Limb (tissue), 2 donors: ENCODE measurements at regions not wholly inside any gene's neighbourhood (a gene's known extent, or its start where the extent isn't known, plus 50 kb on each side); places are given as distances from the start of the nearest gene placed in this dataset.
"Not testable (repeated sequence)": the region's sequence is repeated elsewhere in the genome, so short reads cannot be mapped to it uniquely, and the experiment has no call there.

Source experiments
- DNase-seq, 2 donors: peaks; one replicate each; pipeline ENCODE4 v3.0.0-alpha.2; 2016; ENCODE audit errors: extremely low spot score in 2 of 2

DNA sequence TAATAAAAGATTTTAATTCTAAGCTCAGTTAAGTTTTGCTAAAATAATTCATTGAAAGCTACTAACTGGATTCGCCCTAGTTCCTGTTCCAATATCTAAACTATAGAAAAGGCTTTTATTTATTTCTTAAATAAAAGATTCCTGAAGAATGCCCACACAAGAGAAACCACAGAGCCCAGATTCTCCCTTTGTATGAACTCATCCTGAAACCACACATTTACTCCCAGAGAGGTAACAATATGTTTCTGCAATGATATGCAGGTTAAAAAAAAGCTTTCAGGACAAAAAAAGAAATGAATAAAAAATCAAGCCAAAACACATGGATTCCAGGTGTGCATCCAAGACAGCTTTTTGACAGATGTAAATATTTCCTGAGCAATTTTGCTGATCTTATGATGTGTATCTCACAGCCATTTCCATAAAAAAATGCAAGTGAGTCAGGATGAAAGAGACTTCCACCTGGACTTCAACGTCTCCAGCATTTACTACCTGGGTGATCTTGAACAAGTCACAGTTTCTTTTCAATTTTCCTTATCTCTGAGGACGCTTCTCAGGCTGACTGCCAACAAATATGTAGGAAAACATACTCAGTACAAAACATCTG, 234.4 kb upstream of the FAT1 start:
- no peak for DNase-seq

DNA sequence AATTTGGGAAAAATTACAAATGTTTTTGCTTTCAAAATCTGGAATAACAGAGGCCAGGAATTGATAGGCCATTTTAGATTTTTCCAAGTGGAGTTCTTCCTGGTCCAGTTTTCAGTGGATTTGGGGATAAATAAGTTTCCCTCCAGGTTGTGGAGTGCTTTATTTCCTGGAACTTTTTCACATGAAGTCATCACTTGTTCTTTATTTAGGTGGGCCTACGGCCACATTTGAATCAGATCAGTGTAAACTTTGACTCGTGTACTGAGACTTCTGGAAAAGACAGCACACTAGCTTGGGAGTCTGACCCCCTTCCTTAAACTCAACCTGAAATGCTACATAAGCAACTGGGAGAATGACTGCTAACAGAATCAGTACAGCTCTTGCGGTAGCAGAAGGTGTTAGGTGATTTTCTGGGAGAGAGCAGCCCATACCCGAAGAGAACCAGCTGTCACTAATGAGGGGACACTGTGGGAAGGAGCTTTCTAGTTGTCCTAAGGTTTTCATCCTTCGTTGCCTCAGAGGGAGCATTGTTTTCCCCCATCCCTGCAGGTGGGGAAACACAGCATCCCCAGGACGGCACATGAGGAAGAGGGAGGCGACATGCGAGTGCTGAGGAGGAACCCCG, 235.2 kb upstream of the FAT1 start:
- no peak for DNase-seq

DNA sequence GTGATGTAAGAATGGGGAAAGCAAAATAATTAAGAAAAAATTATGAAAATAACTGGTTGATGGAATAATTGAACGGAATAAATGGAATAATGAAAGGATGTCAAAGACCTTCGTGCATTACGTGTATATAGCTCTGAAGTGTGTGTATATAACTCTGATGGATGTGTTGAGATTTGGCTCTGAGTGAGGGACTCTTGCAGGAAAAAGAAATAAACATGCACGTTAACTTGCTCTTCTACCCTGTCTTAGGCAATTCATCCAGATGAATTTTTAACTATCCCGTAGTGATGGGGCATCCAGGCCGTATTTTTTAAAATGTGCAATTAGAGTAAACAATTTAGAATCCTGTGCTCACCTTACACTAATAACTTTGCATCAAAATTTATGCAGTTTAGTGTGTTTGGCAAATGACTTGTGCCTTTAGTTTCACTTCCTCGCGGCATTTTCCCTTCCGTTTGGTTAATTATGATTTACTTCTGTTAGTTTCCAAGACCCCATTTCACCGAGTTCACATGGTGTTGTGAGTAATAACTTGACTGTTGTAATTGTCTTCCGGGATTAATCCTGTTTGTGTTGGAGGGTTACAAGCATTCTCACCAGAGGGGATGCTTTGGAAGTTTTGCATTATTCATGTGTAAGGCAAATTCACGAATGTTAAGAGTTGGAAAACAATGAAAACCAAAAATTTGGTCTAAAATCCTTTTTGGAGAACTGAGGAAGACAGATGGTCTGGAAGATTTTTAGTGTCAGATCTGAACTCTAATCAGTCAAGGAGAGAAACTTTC, 256.5 kb upstream of the FAT1 start:
- DNase-seq, result no peak

DNA sequence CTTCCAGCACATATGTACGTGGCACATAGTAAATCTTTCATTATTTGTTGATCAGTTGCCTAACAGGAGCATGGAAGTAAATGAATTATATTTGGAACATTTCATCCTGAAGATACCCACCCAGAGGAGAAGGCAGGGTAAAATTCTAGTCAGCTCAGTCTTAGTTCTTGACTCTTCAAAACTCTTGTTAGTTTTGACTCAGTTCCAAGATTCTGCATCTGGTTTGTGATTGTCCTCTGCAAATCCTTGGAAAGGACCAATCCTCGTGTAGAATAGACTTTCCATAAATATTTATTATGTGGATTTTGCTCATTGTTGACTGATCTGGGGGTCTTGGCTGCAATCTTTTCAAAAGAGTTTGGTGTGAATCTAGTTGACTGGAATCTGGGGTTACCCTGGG, 257.5 kb upstream of the FAT1 start:
- no peak for DNase-seq

DNA sequence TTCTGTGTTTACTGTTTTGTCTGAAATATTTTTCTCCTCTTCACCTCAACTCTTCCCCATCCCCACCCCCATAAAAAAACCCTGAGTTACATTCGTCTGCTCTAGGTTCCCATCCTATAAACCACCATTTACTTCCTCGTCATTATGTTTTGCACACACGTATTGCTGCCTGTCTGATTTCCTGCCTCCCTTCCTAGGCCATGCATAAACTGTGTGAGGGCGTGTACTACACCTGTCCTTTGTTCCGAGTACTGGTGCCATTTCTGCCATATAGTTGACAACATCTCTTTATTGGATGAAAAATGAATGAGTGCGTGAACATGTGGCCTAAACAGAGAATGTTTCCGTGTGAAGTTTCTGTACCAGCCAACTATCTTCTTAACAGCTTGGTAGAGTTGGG, 258.5 kb upstream of the FAT1 start:
- no peak for DNase-seq

DNA sequence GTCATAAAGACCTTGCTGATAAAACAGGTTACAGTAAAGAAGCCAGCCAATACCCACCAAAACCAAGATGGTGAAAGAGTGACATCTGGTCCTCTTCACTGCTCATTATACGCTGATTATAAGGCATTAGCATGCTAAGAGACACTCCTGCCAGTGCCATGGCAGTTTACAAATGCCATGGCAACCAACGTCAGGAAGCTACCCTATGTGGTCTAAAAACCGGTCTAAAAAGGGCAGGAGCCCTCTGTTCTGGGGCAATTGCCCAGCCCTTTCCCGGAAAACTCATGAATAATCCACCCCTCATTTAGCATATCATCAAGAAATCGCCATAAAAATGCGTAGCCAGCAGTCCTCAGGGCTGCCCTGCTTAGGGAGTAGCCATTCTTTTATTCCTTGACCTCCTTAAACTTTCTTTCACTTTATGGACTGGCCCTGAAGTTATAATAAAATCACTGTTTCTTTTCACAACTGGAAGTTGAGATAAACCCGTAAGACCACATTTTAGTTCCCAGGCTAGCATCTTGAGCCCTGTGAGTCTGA, 260.5 kb upstream of the FAT1 start:
- DNase-seq, result no peak

DNA sequence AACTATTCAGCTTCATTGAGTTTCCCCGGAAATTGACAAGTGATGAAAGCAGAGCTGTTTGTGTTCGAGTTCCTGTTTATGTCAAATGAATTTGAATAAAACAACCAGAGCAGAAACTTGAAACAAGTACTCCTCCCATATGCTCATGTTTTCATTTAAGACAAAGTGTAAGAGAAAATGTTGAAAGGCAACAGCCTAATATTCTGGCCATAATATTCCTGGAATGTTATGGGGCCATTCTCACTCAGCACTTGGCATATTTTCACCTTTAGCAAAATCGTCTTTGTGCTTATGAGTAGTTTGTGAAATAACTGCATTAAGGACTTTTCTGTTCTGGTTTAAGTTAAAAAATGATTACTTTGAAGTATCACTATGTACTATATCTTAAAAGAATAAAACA, 276.0 kb upstream of the FAT1 start:
- DNase-seq, result no peak

DNA sequence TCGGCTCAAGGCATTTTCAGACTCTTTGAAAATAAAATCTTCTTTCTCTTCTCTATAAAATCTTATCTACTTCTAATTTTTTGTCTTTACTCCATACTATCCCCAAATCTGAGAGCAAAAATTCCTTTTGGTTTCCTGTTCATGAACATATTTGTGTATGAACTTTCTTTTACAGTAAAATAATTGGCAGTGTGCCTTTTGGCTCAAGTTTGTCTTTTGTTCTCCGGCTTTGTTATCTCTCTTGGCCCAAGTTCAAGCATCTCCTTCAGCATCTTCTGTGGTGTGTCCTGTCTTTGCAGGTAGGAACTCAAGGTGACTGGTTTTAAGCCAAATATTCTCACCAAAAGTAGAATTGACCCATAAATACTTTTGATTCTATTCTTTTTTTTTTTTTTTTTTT, 276.6 kb upstream of the FAT1 start:
- no peak for DNase-seq

DNA sequence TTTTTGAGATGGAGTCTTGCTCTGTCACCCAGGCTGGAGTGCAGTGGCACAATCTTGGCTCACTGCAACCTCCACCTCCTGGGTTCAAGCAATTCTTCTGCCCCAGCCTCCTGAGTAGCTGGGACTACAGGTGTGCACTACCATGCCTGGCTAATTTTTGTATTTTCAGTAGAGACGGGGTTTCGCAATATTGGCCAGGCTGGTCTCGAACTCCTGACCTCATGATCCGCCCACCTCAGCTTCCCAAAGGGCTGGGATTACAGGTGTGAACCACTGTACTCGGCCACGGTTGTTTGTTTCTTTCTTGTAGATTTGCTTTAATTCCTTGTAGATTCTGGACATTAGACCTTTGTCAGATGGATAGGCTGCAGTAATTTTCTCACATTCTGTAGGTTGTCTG, 278.5 kb upstream of the FAT1 start:
- not testable (repeated sequence) for DNase-seq

DNA sequence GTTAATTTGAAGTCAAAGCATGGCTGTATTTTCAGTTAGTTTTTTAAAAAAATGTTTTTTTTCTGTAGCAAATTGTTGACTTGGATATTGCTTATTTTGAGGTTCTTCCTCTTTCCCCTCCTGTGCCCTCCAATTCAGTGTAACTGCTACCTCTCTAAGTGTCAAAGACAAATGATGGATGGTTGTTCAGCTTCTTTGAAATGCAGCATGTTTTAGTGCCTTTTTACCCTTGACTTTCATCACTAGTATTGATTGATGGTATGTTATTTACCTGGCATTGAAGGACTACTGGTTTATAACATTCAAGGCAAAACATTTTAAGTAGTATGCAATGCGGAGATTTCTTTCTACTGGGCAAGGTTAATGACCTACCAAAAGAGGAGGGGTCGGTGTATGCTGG, 281.0 kb upstream of the FAT1 start:
- DNase-seq, result no peak

DNA sequence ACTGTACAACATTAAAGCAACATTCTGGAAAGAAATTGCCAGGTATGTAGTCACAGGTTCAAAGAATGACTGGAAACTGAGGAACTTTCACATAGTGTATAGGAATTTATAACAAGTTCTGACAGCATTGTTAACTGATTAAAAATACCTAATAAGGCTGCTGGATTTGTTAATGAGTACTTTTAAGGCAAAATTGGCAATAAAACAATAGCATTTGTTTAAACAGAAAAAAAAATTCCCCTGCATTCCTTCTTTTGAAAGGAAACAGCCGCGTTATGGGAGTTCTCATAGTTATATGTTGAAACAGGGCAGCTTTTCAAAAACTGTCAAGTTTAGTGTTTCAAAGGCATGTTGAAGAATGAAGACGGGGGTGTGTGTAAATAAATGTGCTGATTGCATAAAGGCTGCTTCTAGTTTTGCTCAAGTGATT, 282.5 kb upstream of the FAT1 start:
- no peak for DNase-seq

DNA sequence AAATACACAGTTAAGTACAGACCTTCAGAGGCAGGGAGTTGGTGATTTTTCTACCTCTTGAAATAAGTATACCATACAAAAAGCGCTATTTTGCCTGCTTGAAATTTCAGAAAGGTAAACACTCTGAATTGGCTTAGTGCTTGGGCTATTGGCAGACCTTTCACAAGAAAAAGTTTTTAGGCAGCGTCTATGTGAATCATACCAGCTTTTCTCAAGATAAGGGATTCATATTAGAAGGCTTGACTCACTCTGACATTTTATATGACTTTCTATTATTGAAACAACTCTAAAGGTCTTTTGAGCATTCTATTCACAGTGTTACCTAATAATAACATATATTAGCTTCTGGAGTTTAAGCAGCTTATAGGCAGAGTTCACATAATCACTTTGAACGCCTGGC, 286.4 kb upstream of the FAT1 start:
- DNase-seq, result no peak

DNA sequence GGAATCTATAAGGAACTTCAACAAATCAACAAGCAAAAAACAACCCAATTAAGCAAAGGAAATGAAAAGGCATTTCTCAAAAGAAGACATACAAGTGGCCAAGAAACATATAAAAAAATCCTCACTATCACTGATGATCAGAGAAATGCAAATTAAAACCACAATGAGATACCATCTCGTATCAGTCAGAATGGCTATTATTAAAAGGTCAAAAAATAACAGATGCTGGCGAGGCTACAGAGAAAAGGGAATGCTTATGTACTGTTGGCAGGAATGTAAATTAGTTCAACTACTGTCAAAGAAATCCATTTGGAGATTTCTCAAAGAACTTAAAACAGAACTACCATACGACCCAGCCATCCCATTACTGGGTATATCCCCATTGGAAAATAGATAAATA, 292.4 kb upstream of the FAT1 start:
- no peak for DNase-seq

DNA sequence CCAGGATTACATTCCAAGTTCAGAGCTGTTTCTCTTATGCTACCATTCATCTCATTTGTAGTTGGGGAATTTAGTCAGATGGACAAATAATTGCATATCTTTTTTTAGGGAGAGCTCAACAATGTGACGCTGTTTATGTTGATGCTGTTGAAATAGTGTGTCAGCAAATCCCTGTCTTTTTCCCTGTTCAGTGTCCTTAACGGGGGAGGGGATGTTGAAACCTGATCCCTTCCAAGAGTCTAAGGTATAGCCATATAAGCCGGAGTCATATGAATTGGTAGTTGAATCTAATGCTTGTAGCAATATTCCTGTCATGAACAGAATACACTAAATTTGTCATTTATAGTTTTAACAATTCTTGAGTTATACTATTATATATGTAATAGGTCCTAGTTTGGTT, 293.5 kb upstream of the FAT1 start:
- DNase-seq, result no peak

DNA sequence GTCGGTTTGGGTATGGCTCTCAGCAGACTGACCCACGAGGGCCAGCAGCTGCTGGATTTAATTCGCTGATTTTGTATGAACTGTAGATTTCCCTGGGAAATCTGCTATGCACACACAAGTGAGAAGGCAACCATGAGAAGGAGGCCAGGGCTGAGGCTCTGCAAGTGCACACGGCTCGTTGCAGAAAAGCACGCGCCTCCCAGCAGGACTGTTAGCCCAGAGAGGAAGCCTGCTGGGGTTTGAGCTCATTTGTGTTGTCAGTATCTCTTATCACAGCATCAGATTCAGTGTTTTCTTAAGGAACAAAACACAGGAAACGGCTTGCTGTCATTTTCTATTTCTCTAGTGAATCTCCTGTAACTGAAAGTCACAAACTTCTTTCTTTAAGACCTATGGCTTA, 296.2 kb upstream of the FAT1 start:
- DNase-seq, result no peak

DNA sequence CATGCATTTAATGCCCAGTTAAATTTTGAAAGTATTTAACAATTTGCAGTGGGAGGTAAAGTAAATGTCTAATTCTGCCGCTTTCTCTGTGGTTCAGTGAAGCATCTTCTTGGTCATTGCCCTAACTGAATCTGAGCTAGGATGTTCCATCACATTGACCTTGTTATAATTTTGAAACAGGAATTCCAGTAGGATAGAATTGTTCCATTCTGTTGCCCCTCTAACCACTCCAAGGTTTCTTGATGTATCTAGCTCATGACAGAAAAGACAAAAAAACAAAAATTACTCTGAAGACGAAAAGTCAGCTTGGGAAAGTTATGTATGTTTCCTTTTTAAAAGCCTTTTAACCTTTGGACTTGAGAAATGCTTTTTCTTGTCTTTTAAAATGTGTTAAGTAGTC, 297.0 kb upstream of the FAT1 start:
- DNase-seq, result no peak

DNA sequence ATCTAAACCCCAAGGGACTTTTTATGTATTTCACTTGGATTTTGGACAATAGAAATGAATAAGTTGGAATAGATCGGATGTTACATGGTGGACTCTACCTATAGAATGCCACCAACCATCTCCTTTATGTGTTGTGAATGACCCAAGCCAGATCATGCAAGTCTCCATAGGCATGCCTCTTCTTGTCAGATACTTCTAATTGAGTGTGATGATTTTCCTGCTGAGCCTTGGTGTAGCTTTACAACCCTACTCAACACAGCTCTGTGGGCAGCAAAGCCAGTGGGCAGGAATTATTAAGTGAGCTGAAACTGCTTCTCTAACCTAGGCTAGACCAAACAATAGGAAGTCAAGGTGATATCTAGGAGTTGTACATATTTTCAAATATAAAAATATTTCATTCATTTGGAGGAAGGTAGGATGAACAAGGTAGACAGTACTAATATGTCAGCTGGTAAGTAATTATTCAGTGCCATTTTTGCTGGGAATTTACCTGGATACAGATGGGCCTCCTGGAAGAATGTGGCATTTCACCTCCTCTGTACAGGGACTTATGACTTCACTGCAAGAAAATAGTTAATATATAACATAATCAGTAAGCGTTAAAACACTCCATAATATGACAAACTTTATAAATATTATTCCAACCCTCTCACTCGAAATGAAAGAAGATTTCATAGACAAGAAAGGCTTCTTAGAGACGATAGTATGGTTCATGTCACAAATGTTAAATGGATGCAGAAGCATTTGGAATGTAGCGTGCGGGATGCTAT, 298.0 kb upstream of the FAT1 start:
- DNase-seq, result no peak

DNA sequence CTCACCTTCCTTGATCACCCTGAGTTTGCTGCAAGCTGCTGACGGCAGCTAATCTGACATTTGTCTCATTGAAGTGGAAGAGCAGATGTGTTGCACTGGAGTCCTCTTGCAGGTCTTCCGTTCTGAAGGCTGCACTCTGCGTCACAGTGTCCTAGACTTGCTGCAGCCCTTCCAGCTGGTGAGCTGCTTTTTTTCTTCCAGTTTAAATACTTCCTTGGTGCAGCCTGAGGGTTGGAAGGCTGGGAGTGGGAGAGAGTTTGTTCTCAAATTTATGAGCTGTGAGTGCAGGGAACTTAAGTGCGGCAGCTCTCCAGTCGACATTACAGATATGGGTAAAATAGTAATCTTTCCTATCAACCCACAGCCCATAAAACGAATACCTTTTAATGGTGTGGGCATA, 303.6 kb upstream of the FAT1 start:
- peak; percentile 34 to 44 for DNase-seq

DNA sequence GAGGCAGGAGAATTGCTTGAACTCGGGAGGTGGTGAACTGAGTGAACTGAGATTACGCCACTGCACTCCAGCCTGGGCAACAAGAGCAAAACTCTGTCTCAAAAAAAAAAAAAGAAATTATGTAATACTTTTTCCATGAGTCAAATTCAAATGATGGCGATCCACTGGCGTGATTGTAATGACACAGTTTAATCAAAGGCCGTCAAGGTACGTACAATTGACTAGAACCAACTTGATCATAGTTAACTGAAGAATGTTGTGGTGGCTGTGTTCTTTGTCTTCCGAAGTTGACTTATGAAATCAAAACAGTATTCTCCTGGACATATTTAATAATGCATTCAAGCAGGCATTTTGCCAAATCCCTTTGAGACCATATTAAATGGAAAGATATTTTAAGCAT, 318.6 kb upstream of the FAT1 start:
- DNase-seq, result no peak

DNA sequence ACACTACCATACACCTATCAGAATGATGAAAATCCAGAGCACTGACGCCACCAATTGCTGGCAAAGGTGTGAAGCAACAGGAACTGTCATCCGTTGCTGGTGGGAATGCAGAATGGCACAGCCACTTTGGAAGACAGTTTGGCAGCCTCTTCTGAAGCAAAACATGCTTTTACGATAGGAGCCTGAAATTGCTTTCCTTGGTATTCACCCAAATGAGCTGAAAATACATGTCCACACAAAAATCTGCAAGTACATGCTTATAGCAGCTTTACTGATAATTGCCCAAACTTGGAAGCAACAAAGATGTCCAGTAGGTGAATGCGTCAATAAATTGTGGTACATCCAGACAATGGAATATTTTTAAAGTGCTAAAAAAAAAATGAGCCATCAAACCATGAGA, 322.8 kb upstream of the FAT1 start:
- DNase-seq, result no peak

DNA sequence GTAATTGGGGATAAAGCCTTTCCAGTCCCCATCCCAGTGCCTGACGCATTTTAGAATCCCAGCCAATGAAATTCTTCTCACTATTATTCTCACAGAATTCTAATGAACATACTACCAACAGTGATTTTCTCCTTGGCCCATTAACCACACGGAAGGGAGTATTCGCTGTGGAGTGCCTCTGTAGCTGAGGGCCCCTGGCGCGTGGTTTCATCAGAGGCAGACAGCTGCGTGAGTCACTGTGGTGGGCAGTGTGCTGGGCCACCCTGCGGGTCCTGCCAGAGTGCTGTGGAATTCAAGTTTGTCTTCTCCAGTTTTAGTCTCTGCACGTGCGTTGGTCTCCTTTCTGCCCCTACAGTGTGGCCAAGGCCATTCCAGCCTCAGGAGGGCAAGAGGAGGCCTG, 335.4 kb upstream of the FAT1 start:
- DNase-seq, result no peak

DNA sequence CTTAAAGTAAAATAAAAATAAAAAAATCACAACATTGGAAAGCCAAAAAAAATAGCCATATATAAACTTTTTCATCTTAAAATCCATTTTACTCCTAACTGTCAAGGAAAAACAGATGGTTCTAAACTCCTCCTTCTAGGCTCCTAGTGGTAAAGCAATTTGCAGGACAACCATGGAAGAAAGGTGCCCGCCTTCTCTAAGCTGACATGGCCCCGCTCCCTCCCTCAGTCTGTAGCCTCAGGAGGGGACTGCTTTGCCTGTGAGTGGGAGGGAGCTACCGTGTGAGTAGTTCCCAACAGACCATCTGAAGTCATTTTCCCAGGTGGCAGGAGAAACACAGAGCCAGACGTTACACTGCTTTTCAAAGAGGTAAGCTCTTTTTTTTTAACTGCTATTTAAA, 336.2 kb upstream of the FAT1 start:
- no peak for DNase-seq
